ENCODE measurements at regions not wholly inside any gene's neighbourhood (a gene's known extent, or its start where the extent isn't known, plus 50 kb on each side); places are given as distances from the start of the nearest gene placed in this dataset.

- TF ChIP-seq CENPT (CRISPR knock-in tag; IDR thresholded peaks at IDR 0.05; ENCODE audit: low read depth) = no peak
- TF ChIP-seq ZNF552 (CRISPR knock-in tag; IDR thresholded peaks at IDR 0.05; ENCODE audit: borderline replicate concordance) = no peak
Observed at GRCh38 chr2:64707276-64707675, 53.6 kb upstream of the SERTAD2 start (continued).

GRCh38 chr2:64708829-64709228, 55.1 kb upstream of the SERTAD2 start:
- Histone ChIP-seq H3K27ac (ENCODE audit: extremely low read length, insufficient read depth, low read length) (no peak overlapping the region), H3K79me2 (ENCODE audit: insufficient read depth, low read length) (no peaks in the 10 kb centered on the region), H3K9me3 (ENCODE audit: low read length) (no peaks in the 10 kb centered on the region), H3K27me3 (ENCODE audit: control insufficient read depth in 1 of 2, insufficient read depth in 2 of 2, low read length in 2 of 2) (no peaks in the 10 kb centered on the region), H3K4me3 (replicated peaks in 1 of 3; ENCODE audit: insufficient read depth in 1 of 3, low read depth in 2 of 3, low read length in 3 of 3) (no peak overlapping the region), H4K20me1 (ENCODE audit: insufficient read depth, low read length) (no peaks in the 10 kb centered on the region), H2AFZ (ENCODE audit: low read length) (no peak overlapping the region), H3K4me1 (ENCODE audit: insufficient read depth, low read length) (no peaks in the 10 kb centered on the region), H3K36me3 (replicated peaks in 1 of 2; ENCODE audit: control insufficient read depth in 1 of 2, insufficient read depth in 2 of 2, low read length in 2 of 2) (no peaks in the 10 kb centered on the region), H3K4me2 (ENCODE audit: low read depth, low read length) (no peak overlapping the region), H3K9ac (ENCODE audit: insufficient read depth, low read depth, low read length) (no peak overlapping the region)
- POLR2A ChIA-PET = interaction anchor here (1.2 kb wide), 1 partner anchor 55 kb away, joined by 5 read pairs; the partner anchor contains the start of gene SERTAD2
- FAIRE-seq (no peak), DNase-seq (ENCODE audit: low spot score) (no peak), ATAC-seq (no peak)
- in situ Hi-C loops (cut with HindIII; ENCODE audit: extremely low pct_ligation_motif_present, low pct_unique_long_range_greater_than_20kb) = no loop called here
- CTCF ChIA-PET (ENCODE audit: low intra/inter-chr PET ratio, low total read pairs) = no interaction called here
- intact Hi-C loops (cut with micrococcal nuclease; ENCODE audit: unreplicated experiment) = no loop called here
- BruUV-seq (replicated peaks) = no TSS peak
- 0 out of 2 replicates have a peak, but pooled peaks have one; percentile 29 for TF ChIP-seq ZNF7 (CRISPR knock-in tag; IDR thresholded peaks at IDR 0.05)
- TF ChIP-seq MNT (IDR thresholded peaks at IDR 0.05) = no peak
- WGBS (ENCODE audit: low lambda C conversion rate) = 82% methylated on average over 3 of the region's 3 CpGs

GRCh38 chr2:64711252-64711800, 57.6 kb upstream of the SERTAD2 start:
- Histone ChIP-seq H3K4me2 (ENCODE audit: low read depth, low read length) (no peak overlapping the region), H3K36me3 (replicated peaks in 1 of 2; ENCODE audit: control insufficient read depth in 1 of 2, insufficient read depth in 2 of 2, low read length in 2 of 2) (no peaks in the 10 kb centered on the region), H3K79me2 (ENCODE audit: insufficient read depth, low read length) (no peaks in the 10 kb centered on the region), H3K4me3 (replicated peaks in 1 of 3; ENCODE audit: insufficient read depth in 1 of 3, low read depth in 2 of 3, low read length in 3 of 3) (no peak overlapping the region), H3K9ac (ENCODE audit: insufficient read depth, low read depth, low read length) (no peak overlapping the region), H3K27ac (ENCODE audit: extremely low read length, insufficient read depth, low read length) (no peak overlapping the region), H4K20me1 (ENCODE audit: insufficient read depth, low read length) (no peaks in the 10 kb centered on the region), H2AFZ (ENCODE audit: low read length) (no peak overlapping the region), H3K27me3 (ENCODE audit: control insufficient read depth in 1 of 2, insufficient read depth in 2 of 2, low read length in 2 of 2) (no peaks in the 10 kb centered on the region), H3K4me1 (ENCODE audit: insufficient read depth, low read length) (peaks cover 6% of the 10 kb centered on the region), H3K9me3 (ENCODE audit: low read length) (no peaks in the 10 kb centered on the region)
- FAIRE-seq = no peak
- ChIA-PET POLR2A (interaction anchor here (1.6 kb wide), 1 partner anchor 58 kb away, joined by 5 read pairs; the partner anchor contains the start of gene SERTAD2), CTCF (ENCODE audit: low intra/inter-chr PET ratio, low total read pairs) (no interaction called here)
- no TSS peak for BruUV-seq (replicated peaks)
- intact Hi-C loops (cut with micrococcal nuclease; ENCODE audit: unreplicated experiment) (no loop called here), in situ Hi-C loops (cut with HindIII; ENCODE audit: extremely low pct_ligation_motif_present, low pct_unique_long_range_greater_than_20kb) (no loop called here)
- 96% methylated on average over 7 of the region's 7 CpGs for WGBS (ENCODE audit: low lambda C conversion rate)
- no peak for ATAC-seq
- no peak for DNase-seq (ENCODE audit: low spot score)
- TF ChIP-seq ZNF761 (CRISPR knock-in tag; conservative IDR thresholded peaks at IDR 0.05) = no peak
- no peak for TF ChIP-seq SRSF9 (IDR thresholded peaks at IDR 0.05; ENCODE audit: borderline replicate concordance, insufficient read depth, low read depth, low read length, poor library complexity, severe bottlenecking)
- no peak for TF ChIP-seq GATA4 (IDR thresholded peaks at IDR 0.05; ENCODE audit: borderline replicate concordance, low read depth)
- TF ChIP-seq THAP8 (CRISPR knock-in tag; IDR thresholded peaks at IDR 0.05; ENCODE audit: borderline replicate concordance) = no peak
- no peak for TF ChIP-seq BCL6 (CRISPR knock-in tag; IDR thresholded peaks at IDR 0.05)
- no peak for TF ChIP-seq RNF2 (conservative IDR thresholded peaks at IDR 0.05; ENCODE audit: low read depth)
- TF ChIP-seq PRPF4 (IDR thresholded peaks at IDR 0.05; ENCODE audit: low read depth, low read length, poor library complexity, severe bottlenecking) = no peak
- no peak for TF ChIP-seq NR2F1 (CRISPR knock-in tag; IDR thresholded peaks at IDR 0.05)
- TF ChIP-seq DNMT1 (CRISPR knock-in tag; IDR thresholded peaks at IDR 0.05) = no peak

All from HepG2 (cell line).